ENCODE measurements at regions not wholly inside any gene's neighbourhood (a gene's known extent, or its start where the extent isn't known, plus 50 kb on each side); places are given as distances from the start of the nearest gene placed in this dataset.

- DNase-seq, result no peak
These were observed 107.2 kb upstream of the SIRPA start for GRCh38 chr20:1788044-1788443.

DNA sequence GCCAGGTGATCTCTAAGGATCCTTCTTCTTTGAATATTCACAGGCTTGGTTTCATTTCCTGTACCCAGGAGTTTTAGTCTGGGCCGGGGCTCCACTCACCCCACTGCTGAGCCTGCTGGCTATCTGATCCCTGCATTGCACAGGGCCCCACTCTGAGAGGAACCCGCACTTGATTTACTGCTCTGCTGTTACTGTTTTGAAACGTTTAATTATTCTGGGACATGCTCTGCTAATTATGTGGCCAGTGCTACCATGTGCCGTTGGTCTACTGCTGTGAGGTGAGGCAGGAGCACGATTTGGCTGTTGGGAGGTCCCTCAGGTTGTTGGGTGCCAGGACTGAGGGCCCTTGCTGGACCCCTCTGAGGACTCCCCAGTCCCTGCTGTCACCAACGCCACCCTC, 108.7 kb upstream of the SIRPA start:
- no peak for DNase-seq

GRCh38 chr20:1784586-1784985, 110.6 kb upstream of the SIRPA start:
- no peak for DNase-seq

DNA sequence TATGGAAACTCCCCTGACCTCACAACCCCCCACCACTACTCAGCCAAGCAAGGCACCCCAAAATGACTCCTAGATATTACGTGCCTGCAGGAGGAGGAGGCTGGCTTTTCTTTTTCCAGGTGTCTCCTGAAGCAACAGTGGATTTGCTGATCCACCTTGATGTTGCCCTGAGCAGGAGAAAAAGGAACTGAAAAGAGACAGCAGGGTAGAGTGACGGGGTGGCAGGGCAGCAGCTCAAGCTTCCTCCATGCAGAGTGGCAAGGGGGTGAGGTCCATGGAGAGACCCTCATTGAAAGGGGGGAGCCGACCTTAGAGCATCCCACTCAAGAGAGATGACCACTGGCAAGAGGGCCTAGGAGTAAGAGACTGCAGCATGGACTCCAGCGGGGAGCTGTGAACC, 112.0 kb upstream of the SIRPA start:
- DNase-seq, result no peak

- no peak for DNase-seq
These were observed 113.0 kb upstream of the SIRPA start for GRCh38 chr20:1782181-1782580.

DNA sequence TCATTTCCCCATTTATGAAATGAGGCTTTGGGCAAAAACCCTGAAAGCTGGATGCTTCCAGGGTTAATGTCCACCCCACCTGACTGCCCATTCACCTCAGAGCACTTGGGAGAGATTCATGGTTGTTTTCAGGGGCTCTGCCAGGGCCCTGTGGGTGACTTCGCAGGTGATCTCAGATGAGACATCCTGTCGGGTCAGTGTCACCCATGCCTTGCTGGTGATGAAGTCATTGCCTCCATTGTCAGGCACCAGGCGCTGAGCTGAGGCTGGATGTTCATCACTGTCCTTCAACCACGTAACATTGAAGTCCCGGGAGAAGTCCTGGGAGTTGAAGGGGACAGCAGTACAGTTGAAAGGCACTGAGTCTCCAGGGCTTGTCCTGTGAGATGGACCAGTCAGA, 115.6 kb upstream of the SIRPA start:
- DNase-seq, result no peak

DNA sequence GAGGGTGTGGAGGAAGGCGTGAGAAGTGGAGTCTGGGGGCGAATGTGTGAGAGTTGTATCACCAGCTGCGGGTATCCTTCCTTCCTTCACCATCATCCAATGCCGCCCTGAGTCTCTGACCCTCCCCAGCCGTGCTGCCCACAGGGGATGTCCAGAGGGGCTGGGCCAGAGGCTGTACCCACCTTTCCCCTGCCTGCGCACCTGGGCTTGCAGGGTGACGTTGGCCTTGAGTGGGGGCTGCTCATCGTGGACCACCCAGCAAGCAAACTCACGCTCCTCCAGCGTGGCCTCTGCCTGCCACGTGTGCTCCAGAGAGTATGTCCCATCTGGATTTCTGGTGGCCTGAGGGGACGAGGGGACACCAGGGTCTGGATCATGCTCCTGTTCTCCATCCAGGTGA, 116.9 kb upstream of the SIRPA start:
- no peak for DNase-seq

DNA sequence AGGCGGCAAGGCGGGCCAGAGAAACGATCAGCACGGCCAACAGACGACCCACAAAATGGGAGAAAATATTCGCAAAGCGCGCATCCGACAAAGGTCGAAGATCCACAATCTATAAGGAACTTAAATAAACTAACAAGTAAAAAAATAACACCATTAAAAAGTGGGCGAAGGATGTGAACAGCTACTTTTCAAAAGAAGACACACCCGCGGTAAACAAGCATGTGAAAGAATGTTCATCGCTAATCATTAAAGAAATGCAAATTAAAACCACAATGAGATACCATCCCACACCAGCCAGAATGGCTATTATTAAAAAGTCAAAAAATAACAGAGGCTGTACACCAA, 117.8 kb upstream of the SIRPA start:
- no peak for DNase-seq

DNA sequence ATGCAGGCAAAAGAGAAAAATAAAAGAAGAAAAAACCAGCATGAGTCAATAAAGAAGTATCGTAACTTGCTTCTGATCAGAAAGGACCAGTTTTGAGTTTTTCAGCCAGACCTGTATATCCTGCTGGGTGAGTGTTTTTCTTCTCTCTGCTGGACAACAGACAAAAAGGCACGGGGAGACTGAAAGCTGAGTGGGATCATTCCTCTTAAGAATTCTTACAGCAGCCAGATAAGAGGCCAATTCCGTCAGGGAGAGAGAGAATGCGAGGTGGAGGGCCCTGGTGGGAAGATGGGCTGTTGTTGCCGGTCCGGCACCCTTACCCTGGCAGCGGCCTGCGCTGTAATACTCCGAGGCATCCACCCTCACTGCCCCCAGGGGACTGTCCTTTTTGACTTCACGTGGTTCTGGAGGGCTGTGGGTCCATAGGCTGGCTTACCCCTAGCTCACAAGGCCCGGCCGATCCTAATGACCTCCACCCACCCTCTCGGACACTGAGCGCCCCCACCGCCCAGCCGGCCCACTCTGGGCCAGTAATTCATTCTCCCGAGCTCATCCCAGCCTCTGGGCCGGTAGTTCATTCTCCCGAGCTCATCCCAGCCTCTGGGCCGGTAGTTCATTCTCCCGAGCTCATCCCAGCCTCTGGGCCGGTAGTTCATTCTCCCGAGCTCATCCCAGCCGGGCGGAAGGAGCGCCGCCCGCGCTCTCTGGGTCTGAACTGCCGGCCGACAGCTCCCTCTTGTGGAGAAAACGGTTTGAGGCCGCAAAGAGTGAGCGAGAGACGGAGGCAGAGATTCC, 118.3 kb upstream of the SIRPA start:
- DNase-seq, result peak; percentile 59 to 83

DNA sequence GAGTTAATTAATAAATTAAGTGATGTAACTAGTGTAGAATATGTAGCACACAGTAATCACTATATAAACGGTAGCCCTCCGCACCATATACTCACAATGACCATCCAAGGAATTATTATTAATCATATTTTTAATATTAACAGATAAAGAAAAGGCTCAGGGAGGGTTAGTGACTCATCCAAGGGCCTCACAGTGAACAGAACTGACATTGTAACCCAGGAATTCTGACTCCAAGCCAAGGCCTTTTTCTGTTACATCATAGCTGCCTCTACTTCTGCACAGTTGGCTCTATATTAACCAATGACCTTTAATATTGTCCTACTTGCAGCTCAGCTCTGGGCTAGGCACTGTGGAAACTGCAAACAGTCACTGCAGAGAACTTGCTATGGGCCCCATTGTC, 117.5 kb upstream of the SIRPG start:
- no peak for DNase-seq

GRCh38 chr20:1774479-1774878, 116.9 kb upstream of the SIRPG start:
- no peak for DNase-seq

DNA sequence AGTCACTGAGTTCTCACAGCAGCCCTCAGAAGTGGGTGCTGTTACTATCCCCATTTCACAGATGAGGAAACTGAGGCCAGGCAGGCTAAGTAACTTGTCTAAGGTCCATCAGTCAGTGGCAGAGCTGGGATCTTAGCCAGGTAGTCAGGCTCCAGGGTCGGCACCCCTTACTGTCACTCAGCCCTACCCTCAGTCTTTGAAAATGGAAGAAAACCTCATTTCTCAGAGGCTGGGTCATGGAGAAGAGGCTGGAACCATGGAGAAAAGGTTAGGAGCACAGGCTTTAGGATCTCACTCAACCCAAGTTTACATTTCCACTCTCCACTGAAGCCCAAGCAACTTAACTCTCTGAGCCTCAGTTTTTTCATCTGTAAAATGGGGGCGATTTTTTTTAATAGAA, 116.2 kb upstream of the SIRPG start:
- no peak for DNase-seq

GRCh38 chr20:1769491-1769890, 111.9 kb upstream of the SIRPG start:
- no peak for DNase-seq

- no peak for DNase-seq
These were observed 109.2 kb upstream of the SIRPG start for GRCh38 chr20:1766731-1767130.

GRCh38 chr20:1764136-1765033, 106.8 kb upstream of the SIRPG start:
- peak; percentile 70 to 73 for DNase-seq

- no peak for DNase-seq
These were observed 104.0 kb upstream of the SIRPG start for GRCh38 chr20:1761598-1761997.

DNA sequence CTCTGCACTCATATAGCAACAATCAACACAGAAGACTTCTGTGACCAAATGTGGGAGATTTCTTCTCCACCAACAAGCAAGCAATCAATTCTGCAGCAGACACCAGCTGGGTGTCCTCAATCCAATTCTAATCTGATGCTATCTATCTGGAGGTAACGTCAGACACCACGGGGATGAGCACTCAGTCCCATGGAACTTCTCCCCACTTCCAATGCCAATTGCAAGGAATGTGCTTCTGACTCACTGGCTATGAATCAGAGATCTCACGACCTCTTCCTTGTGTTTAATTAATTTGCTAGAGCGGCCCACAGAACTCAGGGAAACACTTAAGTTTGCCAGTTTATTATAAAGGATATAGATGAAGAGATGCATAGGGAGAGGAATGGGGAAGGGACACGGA, 103.5 kb upstream of the SIRPG start:
- no peak for DNase-seq

DNA sequence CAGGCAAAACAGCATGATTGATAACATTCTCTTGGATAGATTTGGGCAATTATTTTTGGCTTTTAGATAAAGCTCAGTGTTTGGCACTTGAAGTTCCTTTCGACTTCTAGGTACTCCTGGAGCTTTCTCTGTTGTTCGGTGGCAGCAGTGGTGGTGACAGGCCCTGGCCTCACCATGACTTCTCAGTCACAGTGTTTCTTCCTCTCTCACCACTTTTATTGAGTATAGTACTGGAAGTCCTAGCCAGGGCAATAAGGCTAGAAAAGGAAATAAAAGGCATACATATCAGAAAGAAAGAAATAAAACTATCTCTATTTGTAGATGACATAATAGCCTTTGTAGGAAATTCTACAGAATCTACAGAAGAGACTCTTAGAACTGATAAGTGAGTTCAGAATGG, 101.2 kb upstream of the SIRPG start:
- DNase-seq, result no peak

DNA sequence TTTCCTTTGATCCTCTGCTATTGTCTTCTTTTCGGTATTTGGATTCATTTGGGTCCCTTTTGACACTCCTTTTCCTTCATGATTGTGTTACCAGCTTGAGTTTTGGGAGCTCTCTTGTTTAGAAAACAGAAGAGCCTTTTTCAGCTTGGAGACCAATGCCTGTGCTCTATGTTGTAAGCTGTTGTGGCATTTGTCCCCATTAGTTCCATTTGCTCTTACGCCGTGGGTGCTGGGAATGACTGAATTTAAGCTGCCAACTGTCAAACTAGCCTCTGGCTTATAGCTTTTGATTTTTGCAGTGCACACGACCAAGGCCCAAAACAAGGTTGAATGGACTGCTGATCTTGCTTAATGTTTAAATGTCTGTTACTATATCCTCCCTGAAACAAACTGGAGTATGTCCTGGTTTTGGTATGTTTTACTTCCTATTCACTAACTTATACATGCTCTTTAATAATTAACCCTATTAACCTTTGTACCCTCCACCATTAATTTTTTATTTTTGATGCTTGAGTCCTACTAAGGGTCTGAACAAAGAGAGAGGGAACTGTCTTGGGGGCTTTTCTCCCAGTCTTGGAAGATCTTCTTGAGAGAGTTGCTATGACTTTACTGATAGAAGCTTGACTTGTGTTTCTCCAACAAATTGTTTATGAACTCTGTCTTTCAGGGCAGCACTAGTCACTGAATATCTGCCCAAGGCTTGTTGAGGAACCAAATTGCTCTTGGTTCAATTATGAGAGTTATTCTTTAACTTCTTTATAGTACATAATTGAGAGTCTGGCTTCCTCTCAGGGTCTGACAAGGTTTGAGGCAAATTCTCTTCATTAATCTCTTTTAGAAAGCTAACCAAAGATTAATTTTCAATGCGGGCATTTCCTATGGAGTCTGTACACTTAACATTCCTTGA, 100.3 kb upstream of the SIRPG start:
- no peak for DNase-seq

GRCh38 chr20:1757072-1757471, 99.5 kb upstream of the SIRPG start:
- DNase-seq, result no peak

DNA sequence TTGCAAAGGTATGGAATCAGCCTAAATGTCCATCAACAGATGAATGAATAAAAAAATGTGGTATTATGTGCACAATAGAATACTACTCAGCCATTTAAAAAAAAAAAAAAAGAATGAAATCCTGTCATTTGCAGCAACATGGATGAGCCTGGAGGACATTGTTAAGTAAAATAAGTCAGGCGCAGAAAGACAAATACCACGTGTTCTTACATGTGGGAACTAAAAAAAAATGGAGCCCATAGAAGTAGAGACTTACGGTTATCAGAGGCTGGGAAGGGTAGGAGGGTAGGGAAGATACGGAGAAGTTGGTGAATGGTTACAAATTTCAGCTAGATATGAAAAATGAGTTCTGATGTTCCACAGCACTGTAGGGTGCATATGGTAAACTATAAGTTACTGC, 97.2 kb upstream of the SIRPG start:
- no peak for DNase-seq

DNA sequence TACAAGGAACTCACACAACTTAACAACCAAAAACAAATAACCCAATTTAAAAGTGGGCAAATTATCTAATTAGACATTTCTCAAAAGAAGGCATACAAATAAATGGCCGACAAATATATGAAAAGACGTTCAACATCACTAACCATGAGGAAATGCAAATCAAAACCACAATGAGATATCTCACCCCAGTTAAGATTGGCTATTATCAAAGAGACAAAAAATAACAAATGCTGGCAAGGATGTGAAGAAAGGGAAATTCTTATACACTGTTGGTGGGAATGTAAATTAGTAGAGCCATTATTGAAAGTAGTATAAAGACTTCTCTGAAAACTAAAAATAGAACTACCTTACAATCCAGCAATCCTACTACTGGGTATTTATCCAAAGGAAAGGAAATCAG, 96.7 kb upstream of the SIRPG start:
- no peak for DNase-seq

DNA sequence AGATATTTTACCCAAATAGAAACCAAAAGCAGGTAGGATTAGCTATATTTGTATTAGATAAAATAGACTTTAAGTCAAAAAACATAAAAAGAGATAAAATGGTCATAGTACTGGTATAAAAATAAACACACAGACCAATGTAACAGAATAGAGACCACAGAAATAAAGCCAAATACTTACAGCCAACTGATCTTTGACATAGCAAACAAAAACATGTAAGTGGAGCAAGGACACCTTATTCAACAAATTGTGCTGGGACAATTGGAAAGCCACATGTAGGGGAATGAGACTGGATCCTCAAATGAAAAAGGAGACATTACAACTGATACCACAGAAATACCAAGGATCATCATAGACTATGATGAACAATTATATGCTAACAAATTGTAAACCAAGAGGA, 94.5 kb upstream of the SIRPG start:
- no peak for DNase-seq

All from hippocampal formation (tissue), 2 donors.